ENCODE measurements at regions not wholly inside any gene's neighbourhood (a gene's known extent, or its start where the extent isn't known, plus 50 kb on each side); places are given as distances from the start of the nearest gene placed in this dataset.
A peak's percentile ranks its signal among the peaks of the same experiment; 100 is the strongest.
"Not testable (repeated sequence)": the region's sequence is repeated elsewhere in the genome, so short reads cannot be mapped to it uniquely, and the experiment has no call there.

GRCh38 chr6:14597090-14597489, 479.5 kb downstream of the CD83 start:
- DNase-seq (ENCODE audit: low spot score): no peak

GRCh38 chr6:14598017-14598864, 480.7 kb downstream of the CD83 start:
- DNase-seq (ENCODE audit: low spot score): no peak

GRCh38 chr6:14600306-14600705, 482.7 kb downstream of the CD83 start:
- DNase-seq (ENCODE audit: low spot score): not testable (repeated sequence)

- DNase-seq (ENCODE audit: low spot score): peak; percentile 24
Observed at GRCh38 chr6:14601490-14601889, 483.9 kb downstream of the CD83 start.

- DNase-seq (ENCODE audit: low spot score): no peak
Observed at GRCh38 chr6:14606353-14606752, 488.8 kb downstream of the CD83 start.

- DNase-seq (ENCODE audit: low spot score): no peak
Observed at GRCh38 chr6:14610141-14610540, 492.6 kb downstream of the CD83 start.

- DNase-seq (ENCODE audit: low spot score): no peak
Observed at GRCh38 chr6:14612016-14612980, 494.7 kb downstream of the CD83 start.

- no peak for DNase-seq (ENCODE audit: low spot score)
Observed at GRCh38 chr6:14614631-14615030, 497.1 kb downstream of the CD83 start.

GRCh38 chr6:14616656-14617055, 499.1 kb downstream of the CD83 start:
- no peak for DNase-seq (ENCODE audit: low spot score)

- no peak for DNase-seq (ENCODE audit: low spot score)
Observed at GRCh38 chr6:14618759-14619418, 501.3 kb downstream of the CD83 start.

- DNase-seq (ENCODE audit: low spot score): no peak
Observed at GRCh38 chr6:14619419-14619781, 501.8 kb downstream of the CD83 start.

- DNase-seq (ENCODE audit: low spot score): no peak
Observed at GRCh38 chr6:14620522-14620921, 502.9 kb downstream of the CD83 start.

GRCh38 chr6:14621518-14621917, 503.9 kb downstream of the CD83 start:
- no peak for DNase-seq (ENCODE audit: low spot score)

- no peak for DNase-seq (ENCODE audit: low spot score)
Observed at GRCh38 chr6:14622085-14622484, 504.5 kb downstream of the CD83 start.

- DNase-seq (ENCODE audit: low spot score): no peak
Observed at GRCh38 chr6:14622909-14623505, 505.4 kb downstream of the CD83 start.

GRCh38 chr6:14625173-14625895, 507.8 kb downstream of the CD83 start:
- no peak for DNase-seq (ENCODE audit: low spot score)

GRCh38 chr6:14626556-14626955, 509.0 kb downstream of the CD83 start:
- no peak for DNase-seq (ENCODE audit: low spot score)

GRCh38 chr6:14630016-14630415, 512.4 kb downstream of the CD83 start:
- DNase-seq (ENCODE audit: low spot score): no peak

GRCh38 chr6:14633479-14633878, 515.9 kb downstream of the CD83 start:
- peak; percentile 47 for DNase-seq (ENCODE audit: low spot score)

- DNase-seq (ENCODE audit: low spot score): no peak
Observed at GRCh38 chr6:14634072-14634471, 516.5 kb downstream of the CD83 start.

- no peak for DNase-seq (ENCODE audit: low spot score)
Observed at GRCh38 chr6:14635195-14635594, 517.6 kb downstream of the CD83 start.
